Stimulated activated CD4-positive, alpha-beta T cell treated with anti-CD3 and anti-CD28 coated beads, Interleukin-1b, Interleukin-23, amount 100 ng/mL, for 4 hours (primary cell): ENCODE measurements at regions not wholly inside any gene's neighbourhood (a gene's known extent, or its start where the extent isn't known, plus 50 kb on each side); places are given as distances from the start of the nearest gene placed in this dataset.

Experiments
- DNase-seq, 2 donors: peaks; one replicate each; pipeline ENCODE4 v3.0.0-alpha.2; 2020; ENCODE audit warnings: low read depth in 2 of 2

DNA sequence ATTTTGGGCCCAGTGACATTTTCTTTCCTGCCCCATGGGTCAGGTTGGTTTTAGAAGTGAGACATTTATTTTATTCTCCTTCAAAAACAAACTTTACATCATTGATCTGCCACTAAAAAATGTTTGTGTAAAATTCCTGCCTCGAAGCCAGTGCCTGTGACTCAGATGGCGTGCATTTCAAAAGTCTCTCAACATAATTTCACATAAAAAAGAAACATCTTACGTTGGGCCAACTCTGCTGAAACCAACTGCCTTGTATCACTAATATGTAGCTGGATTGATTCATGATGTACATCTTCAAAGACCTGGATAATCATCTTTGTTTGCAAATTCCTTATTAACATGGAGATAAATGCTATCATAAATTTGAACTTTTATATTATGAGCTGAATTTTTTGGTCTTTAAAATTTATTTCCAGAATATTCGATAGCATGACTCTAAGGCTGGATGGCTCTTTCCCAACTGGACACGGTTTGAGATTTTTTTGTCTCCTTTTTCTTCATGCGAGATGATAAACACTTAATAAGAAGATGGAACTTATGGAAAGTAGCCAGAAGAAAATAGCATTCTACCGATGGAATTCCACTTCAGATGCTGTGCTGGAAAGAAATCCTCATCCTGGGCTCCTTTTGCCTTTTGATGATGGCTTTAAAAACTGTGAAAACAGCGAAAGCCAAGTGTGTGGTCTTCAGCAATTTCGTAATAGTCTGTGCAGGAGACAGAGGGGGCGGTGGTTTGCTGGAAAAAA, 420.5 kb downstream of the FGF9 start:
- DNase-seq = no peak

DNA sequence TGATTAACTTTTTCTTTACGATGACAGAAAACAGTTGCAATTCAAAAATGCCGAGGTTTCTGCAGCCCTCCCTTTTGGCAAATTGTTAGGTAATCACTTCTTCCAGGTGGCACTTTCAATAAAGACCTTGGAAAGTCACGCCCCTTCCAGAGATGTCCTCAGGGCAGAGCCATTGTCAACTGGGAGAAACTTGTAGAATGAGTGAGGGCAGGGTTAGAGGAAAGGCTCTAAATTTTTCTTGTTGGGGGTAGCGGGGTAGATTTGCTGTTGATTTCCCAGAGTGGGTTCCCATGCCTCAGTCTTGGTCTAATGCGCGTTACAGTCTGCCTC, 421.1 kb downstream of the FGF9 start:
- DNase-seq = no peak

DNA sequence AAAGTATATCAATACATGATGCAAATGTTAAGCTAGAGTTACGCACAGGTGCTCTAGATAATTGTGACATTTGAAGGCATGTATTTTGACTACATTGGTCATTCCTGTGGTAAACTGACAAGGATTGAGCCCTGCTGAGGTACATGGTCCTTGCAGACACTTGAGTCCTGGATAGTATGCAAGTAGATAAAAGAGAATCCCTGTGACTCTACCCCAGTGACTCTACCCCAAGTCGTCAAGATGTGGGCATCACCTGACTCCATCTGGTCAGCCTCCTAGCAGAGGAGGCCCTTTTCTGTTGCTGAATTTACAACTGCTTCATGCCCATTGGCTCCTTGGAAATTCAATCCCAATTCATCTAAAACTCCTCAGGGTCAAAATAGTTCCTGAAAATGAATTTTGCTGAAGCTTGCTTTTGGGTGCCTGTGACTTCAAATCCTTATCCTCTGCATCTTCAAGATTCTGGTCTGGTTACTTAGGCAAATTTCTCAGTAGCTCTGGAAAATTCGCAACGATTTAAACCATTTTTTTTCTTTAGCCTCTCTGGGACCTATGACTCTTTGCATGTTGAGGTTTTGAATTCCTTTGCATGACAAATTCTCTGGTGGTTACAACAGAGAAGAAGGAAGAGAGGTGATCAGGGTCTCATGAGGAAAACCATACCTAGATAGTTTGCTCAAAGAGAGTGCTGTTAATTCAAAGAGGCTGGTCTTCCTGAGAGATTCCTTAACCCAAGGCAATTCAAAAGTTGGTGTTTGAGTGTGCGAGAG, 422.1 kb downstream of the FGF9 start:
- no peak for DNase-seq

DNA sequence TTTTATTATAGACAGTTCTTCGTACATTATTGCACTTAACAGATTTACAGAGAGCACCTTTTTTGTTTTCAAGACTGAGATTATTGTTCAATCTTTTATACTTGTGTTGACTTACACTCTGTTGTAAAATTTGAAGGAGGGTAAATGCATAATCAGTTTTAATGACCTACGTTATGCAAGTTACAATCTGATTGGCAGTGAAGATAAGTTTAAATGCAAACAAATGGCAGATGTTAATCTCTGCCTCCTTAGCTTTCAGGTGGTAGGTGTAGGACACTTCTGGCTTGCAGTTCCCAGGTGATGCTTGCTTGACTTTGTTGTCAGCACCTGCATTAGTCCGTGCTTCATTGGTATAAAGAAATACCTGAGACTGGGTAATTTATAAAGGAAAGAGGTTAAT, 424.9 kb downstream of the FGF9 start:
- DNase-seq = no peak

DNA sequence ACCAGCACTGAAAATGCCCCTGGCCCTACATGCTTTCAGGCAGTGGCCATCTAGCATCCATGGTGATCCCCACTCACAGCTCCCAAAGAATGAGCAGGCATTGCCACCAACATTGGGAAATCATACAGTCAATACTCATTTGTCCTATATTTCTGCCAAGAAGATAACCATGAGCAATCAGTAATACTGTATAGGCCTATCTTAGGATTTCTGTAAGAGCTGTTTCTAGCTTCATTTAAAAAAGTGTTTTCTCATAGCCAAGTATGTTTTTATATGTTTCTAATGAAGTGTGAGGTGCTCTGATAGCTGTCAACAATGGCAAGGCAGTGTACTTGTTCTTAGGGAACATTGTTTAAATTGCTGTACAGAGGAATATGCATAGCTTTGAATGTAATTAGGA, 428.7 kb downstream of the FGF9 start:
- DNase-seq = no peak

DNA sequence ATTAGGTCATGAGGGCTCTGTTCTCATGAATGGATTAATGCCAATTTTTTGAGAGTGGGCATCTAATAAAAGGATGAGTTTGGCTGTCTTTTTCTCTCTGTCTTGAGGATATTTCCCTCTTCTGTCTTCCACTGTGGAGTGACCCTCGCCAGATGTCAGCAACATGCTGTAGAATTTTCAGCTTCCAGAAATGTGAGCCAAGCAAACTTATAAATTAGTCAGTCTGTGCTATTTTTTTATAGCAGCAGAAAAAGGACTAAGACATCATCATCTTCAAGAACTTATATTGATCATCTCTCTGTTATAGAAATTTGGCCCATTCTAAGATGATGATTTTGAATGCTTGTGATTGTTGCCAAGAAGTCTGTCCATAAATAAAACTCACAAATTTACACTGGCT, 431.4 kb downstream of the FGF9 start:
- DNase-seq = no peak

DNA sequence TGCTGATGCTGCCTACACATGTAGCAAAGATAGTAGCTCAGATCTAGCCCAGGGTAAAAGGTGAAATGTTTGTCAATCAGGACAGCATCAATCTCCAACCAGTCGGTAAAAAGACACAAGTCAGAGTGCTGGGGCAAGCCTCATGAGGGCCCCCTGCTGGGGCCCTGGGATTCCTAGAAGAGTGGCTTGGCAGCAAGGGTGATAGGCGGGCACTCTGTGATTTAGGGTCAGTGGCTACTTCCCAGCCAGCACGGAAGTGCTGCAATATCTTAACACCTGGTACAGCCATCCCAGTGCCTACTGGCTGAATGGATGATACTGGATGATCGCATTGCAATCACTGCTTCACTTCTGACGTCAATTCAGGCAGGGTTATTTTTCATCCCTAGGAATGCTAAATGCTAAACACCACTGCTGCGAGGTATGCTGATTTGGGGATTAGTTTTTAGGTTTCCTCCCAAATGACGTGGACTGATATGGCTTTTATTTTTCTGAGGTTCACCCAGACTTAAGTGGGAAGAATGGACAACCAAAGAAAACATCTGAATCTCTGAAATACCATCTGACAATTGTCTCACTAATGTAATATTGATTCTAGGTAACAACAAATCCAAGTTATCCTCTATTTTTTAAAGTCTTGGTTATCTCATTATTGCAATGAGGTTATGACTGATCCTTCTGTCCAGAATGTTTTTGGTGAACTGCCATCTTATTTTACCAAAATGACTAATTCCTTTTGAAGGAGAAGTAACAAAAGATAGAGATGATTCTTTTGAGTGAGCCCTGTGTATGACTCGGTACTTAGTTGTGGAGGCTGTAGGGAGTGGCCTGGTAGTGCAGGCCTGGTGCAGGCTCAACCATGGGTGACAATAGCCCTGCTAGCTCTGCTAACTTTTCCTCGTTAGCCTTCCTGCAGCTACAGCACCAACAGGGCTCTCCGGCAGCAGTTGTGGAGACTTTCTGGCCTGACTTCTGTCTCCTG, 432.5 kb downstream of the FGF9 start:
- no peak for DNase-seq

DNA sequence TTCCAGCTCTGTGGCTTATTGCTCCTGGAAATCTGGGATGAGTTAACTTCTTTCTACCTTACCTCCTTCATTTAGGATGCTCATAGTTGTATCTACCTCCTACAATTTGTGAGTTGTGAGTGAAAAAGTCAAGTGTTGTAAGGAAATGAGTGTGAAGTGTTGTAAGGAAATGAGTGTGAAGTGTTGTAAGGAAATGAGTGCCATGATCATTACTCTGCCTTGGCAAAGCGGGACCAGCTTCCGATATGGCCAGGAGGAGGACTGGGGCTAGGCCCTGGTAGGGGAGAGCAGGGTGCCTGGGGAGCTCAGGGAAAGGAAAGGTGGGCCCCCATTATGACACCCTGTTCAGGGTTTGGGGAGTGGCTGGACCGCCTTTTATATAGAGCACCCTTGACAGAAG, 435.2 kb downstream of the FGF9 start:
- DNase-seq = no peak

DNA sequence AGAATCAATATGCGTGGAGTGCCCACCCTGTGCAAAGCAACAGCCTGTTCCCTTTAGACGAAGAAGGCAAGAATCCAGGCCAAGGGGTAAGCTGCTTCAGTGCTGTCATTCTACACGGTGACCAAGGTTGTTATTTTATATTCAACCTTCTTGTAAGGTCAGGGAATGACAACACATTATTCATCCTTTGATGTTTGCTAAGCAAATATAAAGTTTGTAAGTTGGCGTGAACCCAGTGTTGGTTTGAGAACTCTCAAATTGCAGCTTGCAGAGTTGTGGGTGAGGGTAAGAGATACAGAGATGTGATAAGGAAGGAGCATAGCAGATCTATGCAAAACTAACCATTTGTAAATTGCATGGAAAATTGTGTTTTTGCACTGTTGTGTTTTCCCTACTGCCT, 436.7 kb downstream of the FGF9 start:
- DNase-seq = no peak

DNA sequence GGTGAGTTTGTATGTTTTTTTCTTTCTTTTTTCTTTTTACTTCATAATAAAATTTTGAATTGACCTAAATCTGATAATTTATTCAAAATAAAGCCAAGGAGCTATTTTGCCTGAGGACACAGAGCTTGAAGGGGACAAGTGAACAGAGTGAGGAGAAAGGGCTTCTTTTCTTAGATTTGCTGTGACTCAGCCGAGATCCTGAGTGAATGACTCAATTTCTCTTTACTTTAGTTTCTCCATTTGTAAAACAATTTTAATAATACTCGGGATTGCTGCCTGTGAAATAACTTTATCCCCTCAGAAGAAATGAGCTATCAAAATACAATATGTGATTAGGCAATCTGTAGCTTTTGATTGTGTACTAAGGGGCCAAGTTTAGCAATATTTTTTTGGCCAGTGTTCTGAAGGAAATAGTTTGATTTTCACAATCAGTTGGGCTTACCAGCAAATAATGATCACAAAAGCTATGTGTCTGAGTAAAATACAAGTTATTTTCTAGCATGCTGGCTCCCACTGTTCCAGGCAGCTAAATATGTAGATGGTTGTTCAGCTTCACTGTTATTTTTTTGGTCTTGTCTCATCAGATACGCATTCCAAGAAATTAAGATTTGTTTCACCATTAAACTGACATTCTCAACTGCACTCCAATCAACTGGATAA, 437.5 kb downstream of the FGF9 start:
- DNase-seq = no peak

DNA sequence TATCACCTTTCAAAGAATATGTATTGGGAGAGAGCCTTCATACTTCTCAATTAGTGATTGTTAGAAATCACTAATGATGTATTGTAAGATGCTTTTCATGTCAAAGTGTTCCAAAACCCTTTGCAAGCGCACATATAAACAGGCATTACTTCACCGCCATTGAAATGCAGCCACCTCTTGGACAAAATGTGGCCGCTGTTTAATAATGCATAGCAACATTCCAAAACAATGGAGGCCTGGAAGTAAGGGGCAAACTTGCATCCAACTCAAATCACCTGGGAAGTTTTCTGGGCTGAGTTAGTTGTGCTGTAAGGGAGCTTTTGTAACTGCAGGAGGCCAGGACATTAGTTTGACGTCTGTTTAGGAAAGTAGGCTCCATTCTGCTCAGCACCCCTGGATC, 438.1 kb downstream of the FGF9 start:
- DNase-seq = no peak

DNA sequence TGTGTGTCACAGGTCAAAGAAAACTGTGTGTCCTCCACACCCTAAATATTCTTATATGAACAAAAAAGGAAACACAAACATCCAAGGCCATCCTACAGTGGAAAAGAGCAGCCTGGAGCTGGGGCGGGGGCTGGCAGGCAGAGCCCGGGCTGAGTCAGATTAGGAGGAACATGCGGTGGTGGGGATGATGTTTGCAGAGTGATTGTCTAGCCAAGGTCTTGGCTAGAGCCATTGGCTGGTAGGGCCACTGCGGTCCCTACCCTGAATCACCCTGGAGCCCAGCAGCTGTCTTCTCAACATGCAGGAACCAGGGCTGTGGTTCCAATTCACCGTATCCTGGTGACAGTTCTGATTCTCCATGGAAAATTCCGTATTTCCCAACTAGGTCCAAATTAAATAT, 439.5 kb downstream of the FGF9 start:
- no peak for DNase-seq

DNA sequence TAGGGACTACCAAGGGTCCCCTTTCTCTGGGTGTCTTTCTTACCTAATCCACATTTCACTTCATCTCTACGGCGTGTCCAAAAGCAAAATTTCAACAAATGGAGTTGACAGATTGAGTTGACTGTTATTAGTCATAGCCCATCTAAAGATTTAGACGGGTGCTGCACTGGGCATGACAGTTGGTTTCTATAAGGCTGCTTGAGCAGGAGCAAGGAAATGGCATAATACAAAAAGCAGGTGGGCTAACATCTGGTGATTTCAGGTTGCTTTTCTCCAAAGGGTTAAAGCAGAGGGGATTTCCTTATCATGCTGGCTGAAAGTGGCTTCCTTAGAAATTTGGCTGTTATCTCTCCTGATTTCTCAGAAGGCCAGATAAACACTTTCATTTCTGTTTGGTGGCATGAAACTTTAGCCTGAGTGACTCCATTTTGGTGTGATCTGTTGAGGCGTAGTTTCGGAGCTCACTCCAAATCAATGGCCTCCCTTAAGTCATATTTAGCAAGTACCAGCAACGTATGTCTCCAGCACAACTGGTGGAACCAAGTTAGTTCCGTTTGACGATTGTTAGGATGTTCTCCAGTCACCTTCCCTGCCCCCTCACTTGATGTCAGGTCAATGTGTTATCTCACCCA, 440.4 kb downstream of the FGF9 start:
- DNase-seq = no peak

DNA sequence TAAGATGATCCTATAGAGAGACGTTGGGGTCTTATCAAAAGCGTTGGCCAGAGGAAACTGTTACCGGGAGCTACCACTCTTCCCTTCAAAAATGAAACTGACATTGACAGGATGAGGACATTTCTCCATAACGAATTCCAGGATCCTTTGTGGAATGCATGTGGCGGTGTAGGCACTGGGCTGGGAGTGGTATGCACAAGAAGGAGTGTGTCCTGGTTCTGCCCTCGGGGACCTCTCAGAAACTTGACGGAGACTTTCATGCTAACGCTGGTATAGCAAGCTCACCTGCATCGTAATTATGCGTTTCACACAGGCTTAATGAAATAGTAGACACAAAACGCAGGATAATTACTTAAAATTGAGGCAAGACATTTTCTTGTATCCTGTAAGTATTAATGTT, 441.1 kb downstream of the FGF9 start:
- no peak for DNase-seq

DNA sequence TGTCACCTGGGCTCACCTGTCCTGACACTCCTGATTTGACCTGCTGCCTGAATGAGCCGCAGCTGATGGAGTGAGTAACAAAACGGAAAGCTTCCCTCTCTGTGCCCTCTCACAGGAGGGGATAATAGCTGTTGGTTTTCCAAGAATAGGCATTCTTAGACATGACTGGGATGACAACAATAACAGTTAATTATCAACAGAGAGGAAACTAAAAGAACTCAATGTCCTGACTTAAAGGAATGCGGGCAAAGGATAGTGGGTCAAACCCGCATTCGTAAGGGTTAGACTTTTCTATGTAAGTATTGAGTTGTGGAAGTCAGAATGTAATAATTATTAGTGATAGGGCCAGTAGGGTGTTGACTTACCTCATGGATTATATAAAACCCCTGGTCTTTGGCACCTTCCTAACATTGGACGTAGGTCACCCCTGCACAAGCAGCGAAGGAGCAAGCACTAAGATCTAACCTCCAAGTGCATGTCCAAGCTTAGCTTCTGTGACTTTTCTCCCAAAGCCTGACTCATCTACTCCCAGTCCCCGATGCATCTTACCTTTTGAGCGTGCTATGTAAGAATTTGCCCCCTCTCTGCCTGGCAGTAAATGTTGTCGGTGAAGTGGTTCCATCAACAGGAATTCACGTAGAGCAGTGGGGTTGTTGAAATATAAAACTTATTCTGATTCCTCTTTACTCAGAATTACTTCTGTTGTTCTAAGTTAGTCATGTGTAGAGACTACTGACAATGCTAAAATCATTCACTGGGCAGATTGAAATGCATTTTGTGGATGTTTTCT, 442.3 kb downstream of the FGF9 start:
- no peak for DNase-seq

DNA sequence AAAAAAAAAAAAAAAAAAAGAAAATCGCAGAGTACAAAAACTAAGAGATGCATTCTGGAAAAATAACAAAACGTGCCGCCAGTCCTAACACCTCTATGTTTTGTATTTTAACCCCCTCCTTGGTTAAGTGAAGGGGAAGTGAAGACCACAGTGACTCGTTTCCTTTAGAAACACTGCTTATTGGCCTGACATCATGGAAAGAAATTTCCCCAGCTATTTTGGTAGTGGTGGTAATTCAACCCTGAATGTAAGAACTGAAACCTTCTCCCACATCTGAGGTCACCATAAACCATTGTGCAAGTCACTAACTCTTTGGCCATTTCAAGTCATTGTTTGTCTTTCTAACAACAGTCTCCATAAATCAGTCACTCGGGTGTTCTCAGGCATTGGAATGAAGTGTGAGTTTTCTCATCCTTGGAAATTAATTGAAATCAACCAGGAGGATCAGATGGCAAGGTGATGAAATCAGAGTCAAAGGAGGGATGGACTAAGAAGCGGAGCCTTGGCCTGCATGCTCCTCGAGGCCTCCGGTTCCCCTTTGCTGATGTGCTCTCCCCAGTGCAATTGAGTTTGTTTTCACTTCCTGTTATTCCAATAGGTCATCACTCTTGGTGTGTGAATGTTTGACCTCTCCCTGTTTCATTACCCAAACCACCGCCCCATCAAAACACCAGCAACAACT, 443.9 kb downstream of the FGF9 start:
- peak in 1 of 2 donors; percentile 12 for DNase-seq

DNA sequence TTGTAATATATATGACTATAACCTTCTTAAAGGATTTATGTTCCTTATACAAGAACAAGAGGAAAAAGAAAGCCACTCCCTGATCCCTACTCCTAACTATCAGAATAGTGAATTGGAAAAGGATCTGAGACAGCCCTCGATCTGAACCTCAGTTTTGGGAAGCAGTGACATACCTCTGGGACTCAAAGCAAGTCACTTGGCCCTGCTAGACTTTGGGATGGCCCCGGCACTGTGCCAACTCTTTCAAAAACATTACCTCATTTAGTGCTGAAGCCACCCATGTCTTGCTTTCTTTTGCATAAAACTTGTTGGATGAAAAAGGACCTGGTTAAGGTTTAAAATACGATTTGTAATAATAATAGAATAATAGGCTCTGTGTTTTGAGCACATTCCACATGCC, 447.3 kb downstream of the FGF9 start:
- DNase-seq = no peak

DNA sequence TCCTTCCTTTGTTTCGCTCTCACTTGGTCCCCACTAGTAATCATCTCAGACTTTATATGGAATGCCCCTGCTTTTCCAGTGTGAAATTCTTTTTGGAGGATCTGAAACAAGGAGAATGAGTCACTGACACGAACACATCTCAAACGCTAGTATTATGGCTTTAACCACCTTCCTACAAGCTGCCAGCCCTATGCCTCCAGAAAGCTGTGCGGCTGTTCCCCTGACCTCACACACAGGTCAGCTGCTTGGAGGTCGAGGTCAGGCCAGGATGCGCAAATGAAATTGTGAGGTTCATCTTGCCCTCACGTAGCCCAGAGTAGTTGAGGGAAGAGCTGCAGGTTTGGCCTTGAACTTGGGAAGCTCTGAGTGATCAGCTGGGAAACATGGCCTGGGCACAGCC, 449.8 kb downstream of the FGF9 start:
- DNase-seq = no peak

DNA sequence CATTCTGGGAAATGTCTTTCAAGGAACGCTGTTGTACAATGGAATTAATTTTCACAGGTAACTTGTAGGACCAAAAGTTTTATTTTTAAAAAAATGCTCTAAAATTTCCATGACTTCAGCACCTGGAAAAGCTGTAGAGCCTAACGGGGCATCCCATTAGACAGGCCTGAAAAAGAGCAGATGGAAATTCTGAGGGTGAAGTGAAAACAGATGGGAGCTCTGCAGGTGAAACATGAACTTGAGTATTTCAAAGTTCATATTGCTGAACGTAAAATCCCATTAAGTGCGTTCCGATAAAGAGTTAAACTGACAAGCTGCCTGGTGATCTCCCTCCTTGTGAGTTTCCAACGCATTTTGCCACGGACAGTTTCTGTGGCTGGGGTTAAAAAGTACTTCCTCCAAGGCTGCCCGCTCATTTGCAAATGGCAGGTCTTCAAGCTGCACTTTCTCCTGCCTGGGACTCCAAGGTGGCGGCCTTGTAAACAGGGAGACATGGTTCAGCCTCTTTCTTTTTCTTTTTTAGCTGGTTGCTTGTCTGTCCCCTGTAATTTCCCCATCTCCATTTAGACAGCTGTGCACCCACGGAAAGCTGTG, 450.4 kb downstream of the FGF9 start:
- no peak for DNase-seq
